ENCODE measurements at regions not wholly inside any gene's neighbourhood (a gene's known extent, or its start where the extent isn't known, plus 50 kb on each side); places are given as distances from the start of the nearest gene placed in this dataset.

GRCh38 chr5:112628214-112628980, 109.3 kb upstream of the APC start:
- DNase-seq: no peak

GRCh38 chr5:112630246-112631009, 107.3 kb upstream of the APC start:
- no peak for DNase-seq

GRCh38 chr5:112634166-112634565, 103.5 kb upstream of the APC start:
- no peak for DNase-seq

GRCh38 chr5:112634796-112635195, 102.9 kb upstream of the APC start:
- DNase-seq: no peak

- DNase-seq: peak; percentile 18
Observed at GRCh38 chr5:112635276-112635675, 102.4 kb upstream of the APC start.

- DNase-seq: no peak
Observed at GRCh38 chr5:112635771-112636731, 101.6 kb upstream of the APC start.

GRCh38 chr5:112636751-112637150, 100.9 kb upstream of the APC start:
- no peak for DNase-seq

GRCh38 chr5:112637343-112637742, 100.3 kb upstream of the APC start:
- DNase-seq: no peak

- DNase-seq: no peak
Observed at GRCh38 chr5:112640546-112640945, 97.1 kb upstream of the APC start.

- DNase-seq: no peak
Observed at GRCh38 chr5:112641515-112642110, 96.1 kb upstream of the APC start.

- no peak for DNase-seq
Observed at GRCh38 chr5:112642885-112643284, 94.8 kb upstream of the APC start.

GRCh38 chr5:112643339-112643971, 94.2 kb upstream of the APC start:
- no peak for DNase-seq

- DNase-seq: no peak
Observed at GRCh38 chr5:112646139-112646936, 91.3 kb upstream of the APC start.

- DNase-seq: no peak
Observed at GRCh38 chr5:112647428-112647827, 90.3 kb upstream of the APC start.

- no peak for DNase-seq
Observed at GRCh38 chr5:112648264-112648663, 89.4 kb upstream of the APC start.

GRCh38 chr5:112649882-112650281, 87.8 kb upstream of the APC start:
- no peak for DNase-seq

GRCh38 chr5:112653638-112654205, 84.0 kb upstream of the APC start:
- DNase-seq: no peak

GRCh38 chr5:112655513-112655912, 82.2 kb upstream of the APC start:
- DNase-seq: no peak

GRCh38 chr5:112656451-112656850, 81.2 kb upstream of the APC start:
- no peak for DNase-seq

- no peak for DNase-seq
Observed at GRCh38 chr5:112657804-112658203, 79.9 kb upstream of the APC start.

- DNase-seq: no peak
Observed at GRCh38 chr5:112660359-112660758, 77.3 kb upstream of the APC start.

Measured in fibroblast of skin of right quadriceps (primary cell).